ENCODE measurements at regions not wholly inside any gene's neighbourhood (a gene's known extent, or its start where the extent isn't known, plus 50 kb on each side); places are given as distances from the start of the nearest gene placed in this dataset.

- H3K36me3 ChIP-seq (ENCODE audit: control insufficient read depth, insufficient read depth, low read length), result no peaks in the 10 kb centered on the region
- DNase-seq (ENCODE audit: low read depth) (peak; percentile 6), FAIRE-seq (no peak)
- peaks cover 4% of the 10 kb centered on the region for H3K27me3 ChIP-seq (ENCODE audit: control insufficient read depth, insufficient read depth, low read length)
- no peak for TF ChIP-seq CTCF (IDR thresholded peaks at IDR 0.05; ENCODE audit: insufficient read depth, low read length, severe bottlenecking)
- no peak overlapping the region for H3K4me3 ChIP-seq (ENCODE audit: low read depth, low read length)
These were observed 119.6 kb downstream of the PXDC1 start for GRCh38 chr6:3631877-3632276.

- FAIRE-seq, result no peak
- TF ChIP-seq CTCF (IDR thresholded peaks at IDR 0.05; ENCODE audit: insufficient read depth, low read length, severe bottlenecking), result no peak
- no peak for DNase-seq (ENCODE audit: low read depth)
- peaks cover 4% of the 10 kb centered on the region for H3K27me3 ChIP-seq (ENCODE audit: control insufficient read depth, insufficient read depth, low read length)
- no peak overlapping the region for H3K4me3 ChIP-seq (ENCODE audit: low read depth, low read length)
- no peaks in the 10 kb centered on the region for H3K36me3 ChIP-seq (ENCODE audit: control insufficient read depth, insufficient read depth, low read length)
These were observed 120.3 kb downstream of the PXDC1 start for GRCh38 chr6:3631186-3631585.

GRCh38 chr6:3630258-3630835, 121.2 kb downstream of the PXDC1 start:
- Histone ChIP-seq H3K36me3 (ENCODE audit: control insufficient read depth, insufficient read depth, low read length) (no peaks in the 10 kb centered on the region), H3K27me3 (ENCODE audit: control insufficient read depth, insufficient read depth, low read length) (peaks cover 4% of the 10 kb centered on the region), H3K4me3 (ENCODE audit: low read depth, low read length) (no peak overlapping the region)
- no peak for TF ChIP-seq CTCF (IDR thresholded peaks at IDR 0.05; ENCODE audit: insufficient read depth, low read length, severe bottlenecking)
- FAIRE-seq (no peak), DNase-seq (ENCODE audit: low read depth) (no peak)

GRCh38 chr6:3627956-3628835, 123.3 kb downstream of the PXDC1 start:
- Histone ChIP-seq H3K4me3 (ENCODE audit: low read depth, low read length) (no peak overlapping the region), H3K36me3 (ENCODE audit: control insufficient read depth, insufficient read depth, low read length) (no peaks in the 10 kb centered on the region), H3K27me3 (ENCODE audit: control insufficient read depth, insufficient read depth, low read length) (peaks cover 9% of the 10 kb centered on the region)
- no peak for DNase-seq (ENCODE audit: low read depth)
- no peak for TF ChIP-seq CTCF (IDR thresholded peaks at IDR 0.05; ENCODE audit: insufficient read depth, low read length, severe bottlenecking)
- no peak for FAIRE-seq

GRCh38 chr6:3627501-3627900, 124.0 kb downstream of the PXDC1 start:
- H3K4me3 ChIP-seq (ENCODE audit: low read depth, low read length), result no peak overlapping the region
- no peak for DNase-seq (ENCODE audit: low read depth)
- peaks cover 9% of the 10 kb centered on the region for H3K27me3 ChIP-seq (ENCODE audit: control insufficient read depth, insufficient read depth, low read length)
- peak; percentile 23 for FAIRE-seq
- H3K36me3 ChIP-seq (ENCODE audit: control insufficient read depth, insufficient read depth, low read length), result no peaks in the 10 kb centered on the region
- no peak for TF ChIP-seq CTCF (IDR thresholded peaks at IDR 0.05; ENCODE audit: insufficient read depth, low read length, severe bottlenecking)

All from bronchial epithelial cell (primary cell).